IMR-90 (cell line): ENCODE measurements at regions not wholly inside any gene's neighbourhood (a gene's known extent, or its start where the extent isn't known, plus 50 kb on each side); places are given as distances from the start of the nearest gene placed in this dataset.

Experiments used
- BHLHE40 ChIP-seq: fragments of 150-350 bp; IDR thresholded peaks from 2 replicates; pipeline ENCODE4 v1.6.1; 2016; ENCODE audit warnings: mild to moderate bottlenecking, low read depth, low read length
- POLR2A ChIP-seq: IDR thresholded peaks from 2 replicates; pipeline ENCODE4 v1.6.1; 2012; ENCODE audit warnings: mild to moderate bottlenecking, low read depth, low read length
- TF ChIP-seq, protein P1 (sequence below): conservative IDR thresholded peaks from 2 replicates; pipeline ENCODE4 v1.5.1; 2012; ENCODE audit warnings: mild to moderate bottlenecking, low read depth, low read length, improper control_type of control experiment

DNA sequence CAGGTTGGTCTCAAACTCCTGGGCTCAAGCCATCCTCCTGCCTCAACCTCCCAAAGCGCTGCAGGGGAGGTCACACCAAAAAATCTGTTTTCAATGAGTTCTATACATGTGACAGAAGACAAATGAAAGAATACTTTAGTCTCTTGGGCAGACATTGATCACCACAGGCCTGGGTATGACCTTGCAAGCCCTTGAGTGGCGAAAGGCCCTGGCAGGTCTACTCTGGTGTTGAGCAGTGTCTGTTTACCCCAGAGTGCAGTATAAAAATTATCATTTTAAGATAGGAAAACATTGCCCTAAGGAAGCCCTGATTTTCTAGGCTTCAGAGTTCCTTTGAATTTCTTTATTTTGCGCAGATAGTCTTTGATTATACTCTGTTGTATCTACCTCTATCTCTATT, 61.6 kb upstream of the GBE1 start:
- TF ChIP-seq, protein P1, sequence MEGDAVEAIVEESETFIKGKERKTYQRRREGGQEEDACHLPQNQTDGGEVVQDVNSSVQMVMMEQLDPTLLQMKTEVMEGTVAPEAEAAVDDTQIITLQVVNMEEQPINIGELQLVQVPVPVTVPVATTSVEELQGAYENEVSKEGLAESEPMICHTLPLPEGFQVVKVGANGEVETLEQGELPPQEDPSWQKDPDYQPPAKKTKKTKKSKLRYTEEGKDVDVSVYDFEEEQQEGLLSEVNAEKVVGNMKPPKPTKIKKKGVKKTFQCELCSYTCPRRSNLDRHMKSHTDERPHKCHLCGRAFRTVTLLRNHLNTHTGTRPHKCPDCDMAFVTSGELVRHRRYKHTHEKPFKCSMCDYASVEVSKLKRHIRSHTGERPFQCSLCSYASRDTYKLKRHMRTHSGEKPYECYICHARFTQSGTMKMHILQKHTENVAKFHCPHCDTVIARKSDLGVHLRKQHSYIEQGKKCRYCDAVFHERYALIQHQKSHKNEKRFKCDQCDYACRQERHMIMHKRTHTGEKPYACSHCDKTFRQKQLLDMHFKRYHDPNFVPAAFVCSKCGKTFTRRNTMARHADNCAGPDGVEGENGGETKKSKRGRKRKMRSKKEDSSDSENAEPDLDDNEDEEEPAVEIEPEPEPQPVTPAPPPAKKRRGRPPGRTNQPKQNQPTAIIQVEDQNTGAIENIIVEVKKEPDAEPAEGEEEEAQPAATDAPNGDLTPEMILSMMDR = no peak
- no peak for TF ChIP-seq POLR2A
- TF ChIP-seq BHLHE40 = no peak
